Nephron progenitor cell (in vitro differentiated cells): ENCODE measurements at regions not wholly inside any gene's neighbourhood (a gene's known extent, or its start where the extent isn't known, plus 50 kb on each side); places are given as distances from the start of the nearest gene placed in this dataset.
"Not testable (repeated sequence)": the region's sequence is repeated elsewhere in the genome, so short reads cannot be mapped to it uniquely, and the experiment has no call there.

Experiments
- DNase-seq: peaks from one replicate; pipeline ENCODE4 v3.0.0; 2021
- H3K27ac Mint-ChIP-seq: 2 replicates; pipeline ENCODE4 v1.8.0; 2021; ENCODE audit warnings: mild to moderate bottlenecking, moderate library complexity, mixed read lengths
- H3K27me3 Mint-ChIP-seq: 2 replicates; pipeline ENCODE4 v1.8.0; 2021; ENCODE audit warnings: mild to moderate bottlenecking, low read depth, mixed read lengths; ENCODE audit not compliant: poor library complexity
- H3K36me3 Mint-ChIP-seq: 2 replicates; pipeline ENCODE4 v1.8.0; 2021; ENCODE audit warnings: low read depth, mixed read lengths
- H3K4me1 Mint-ChIP-seq: 2 replicates; pipeline ENCODE4 v1.8.0; 2021; ENCODE audit warnings: mixed read lengths
- H3K4me3 Mint-ChIP-seq: 2 replicates; pipeline ENCODE4 v1.8.0; 2021; ENCODE audit warnings: mild to moderate bottlenecking, moderate library complexity, mixed read lengths
- H3K9me3 Mint-ChIP-seq: 2 replicates; pipeline ENCODE4 v1.8.0; 2021; ENCODE audit warnings: mild to moderate bottlenecking, moderate library complexity, mixed read lengths

- not testable (repeated sequence) for H3K27ac Mint-ChIP-seq, H3K27me3 Mint-ChIP-seq, H3K4me3 Mint-ChIP-seq, H3K9me3 Mint-ChIP-seq, H3K4me1 Mint-ChIP-seq, DNase-seq, H3K36me3 Mint-ChIP-seq
These were observed 124.3 kb downstream of the TP53TG3F start for GRCh38 chr16:33583702-33584101.

DNA sequence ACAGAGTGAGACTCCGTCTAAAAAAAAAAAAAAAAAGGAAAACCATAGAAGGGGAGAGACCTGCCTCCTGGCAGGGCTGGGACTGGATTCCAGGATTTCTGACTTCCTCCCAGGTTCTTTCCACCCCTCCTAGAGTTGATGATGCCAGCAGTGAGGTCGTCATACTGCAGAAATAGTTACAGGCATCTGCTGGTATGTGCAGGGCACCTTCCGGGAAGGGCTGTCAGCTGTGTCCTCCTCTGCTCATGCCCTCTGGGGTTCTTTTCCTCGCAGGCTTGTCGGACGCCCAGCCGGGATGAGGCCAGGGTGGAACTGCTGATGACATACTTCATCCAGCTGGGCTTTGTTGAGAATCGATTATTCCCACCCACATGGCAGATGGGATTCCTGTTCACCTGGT lies 129.2 kb downstream of the TP53TG3F start:
- H3K4me3 Mint-ChIP-seq, H3K4me1 Mint-ChIP-seq, H3K27me3 Mint-ChIP-seq, H3K27ac Mint-ChIP-seq, H3K36me3 Mint-ChIP-seq, H3K9me3 Mint-ChIP-seq, DNase-seq: not testable (repeated sequence)

DNA sequence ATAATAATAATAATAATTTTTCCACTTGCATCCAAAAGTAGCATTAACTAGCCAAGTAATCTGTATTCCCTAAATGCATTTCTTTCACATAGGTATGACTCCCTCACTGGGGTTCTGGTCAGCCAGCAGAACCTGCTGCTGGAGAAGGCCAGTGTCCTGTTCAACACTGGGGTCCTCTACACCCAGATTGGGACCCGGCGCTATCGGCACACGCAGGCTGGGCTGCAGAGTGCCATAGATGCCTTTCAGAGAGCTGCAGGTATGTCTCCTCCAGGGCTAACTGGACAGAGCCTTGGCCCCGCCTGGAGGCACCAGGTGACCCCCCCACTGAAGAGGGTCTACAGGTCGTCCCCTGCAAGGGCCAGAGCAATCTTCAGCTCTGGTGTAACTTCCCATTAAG lies 133.9 kb downstream of the TP53TG3F start:
- not testable (repeated sequence) for H3K27ac Mint-ChIP-seq, H3K36me3 Mint-ChIP-seq, H3K9me3 Mint-ChIP-seq

GRCh38 chr16:33595074-33595473 lies 135.7 kb downstream of the TP53TG3F start:
- not testable (repeated sequence) for H3K4me3 Mint-ChIP-seq, H3K9me3 Mint-ChIP-seq, H3K27ac Mint-ChIP-seq, H3K27me3 Mint-ChIP-seq, DNase-seq, H3K4me1 Mint-ChIP-seq, H3K36me3 Mint-ChIP-seq

More for the DNA sequence above, 133.9 kb downstream of the TP53TG3F start:
- H3K27me3 Mint-ChIP-seq, H3K4me3 Mint-ChIP-seq, H3K4me1 Mint-ChIP-seq, DNase-seq: not testable (repeated sequence)

DNA sequence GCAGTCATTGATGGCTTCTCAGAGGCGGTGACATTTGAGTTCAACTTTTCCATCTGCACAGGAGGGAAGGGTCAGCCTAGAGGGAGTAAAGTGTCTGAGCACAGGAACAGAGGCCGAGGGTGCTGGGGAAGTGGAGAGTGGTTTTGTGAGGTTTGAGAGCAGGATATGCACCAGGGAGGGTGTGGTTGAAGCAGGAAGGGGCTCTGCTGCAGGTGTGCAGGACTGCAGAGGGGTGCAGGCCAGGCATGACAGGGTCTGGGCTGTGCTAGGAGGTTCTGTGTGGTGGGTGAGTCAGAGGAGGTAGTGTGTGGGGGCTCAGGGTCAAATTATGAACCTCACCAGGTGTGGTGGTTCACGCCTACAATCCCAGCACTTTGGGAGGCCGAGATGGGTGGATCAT lies 141.6 kb downstream of the TP53TG3F start:
- H3K27me3 Mint-ChIP-seq, DNase-seq, H3K4me1 Mint-ChIP-seq, H3K4me3 Mint-ChIP-seq, H3K36me3 Mint-ChIP-seq, H3K27ac Mint-ChIP-seq, H3K9me3 Mint-ChIP-seq: not testable (repeated sequence)

DNA sequence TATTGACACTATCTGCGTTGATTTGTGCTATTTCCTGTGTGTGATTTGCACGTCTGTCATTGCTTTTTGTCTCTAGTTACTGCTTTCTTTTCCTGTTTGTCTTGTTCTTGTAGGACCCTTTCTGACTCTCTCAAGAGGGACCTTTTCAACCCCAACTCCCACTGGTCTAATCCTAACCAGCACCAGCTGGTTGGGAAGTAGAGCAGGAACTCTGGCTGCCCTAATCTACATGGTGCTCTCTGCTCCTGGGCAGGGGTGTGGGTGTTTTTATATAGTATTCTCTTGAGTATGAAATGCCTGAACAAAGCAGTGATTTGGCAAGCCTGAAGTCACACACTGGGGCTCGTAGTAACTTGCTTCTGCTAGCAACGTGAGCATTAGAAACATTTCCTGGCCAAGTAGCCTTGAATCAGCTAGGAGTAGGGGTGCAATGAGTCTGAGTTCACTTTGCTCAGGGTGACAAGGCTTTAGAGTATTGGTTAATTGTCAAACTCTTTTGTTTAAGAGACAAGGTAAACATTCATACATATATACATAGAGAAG lies 164.2 kb downstream of the TP53TG3F start:
- not testable (repeated sequence) for H3K4me1 Mint-ChIP-seq, DNase-seq, H3K4me3 Mint-ChIP-seq, H3K27ac Mint-ChIP-seq, H3K36me3 Mint-ChIP-seq, H3K27me3 Mint-ChIP-seq
- H3K9me3 Mint-ChIP-seq: peaks cover 27% of the 10 kb centered on the region

- not testable (repeated sequence) for DNase-seq, H3K27me3 Mint-ChIP-seq, H3K36me3 Mint-ChIP-seq, H3K4me3 Mint-ChIP-seq, H3K4me1 Mint-ChIP-seq, H3K27ac Mint-ChIP-seq
- H3K9me3 Mint-ChIP-seq: peaks cover 21% of the 10 kb centered on the region
These were observed 169.5 kb downstream of the TP53TG3F start for GRCh38 chr16:33628895-33629294.

- DNase-seq, H3K4me3 Mint-ChIP-seq, H3K27ac Mint-ChIP-seq, H3K27me3 Mint-ChIP-seq, H3K36me3 Mint-ChIP-seq, H3K4me1 Mint-ChIP-seq: not testable (repeated sequence)
- H3K9me3 Mint-ChIP-seq: peaks cover 22% of the 10 kb centered on the region
These were observed 172.3 kb downstream of the TP53TG3F start for GRCh38 chr16:33631713-33632112.

- not testable (repeated sequence) for H3K36me3 Mint-ChIP-seq, H3K4me3 Mint-ChIP-seq, H3K27ac Mint-ChIP-seq, DNase-seq, H3K4me1 Mint-ChIP-seq, H3K27me3 Mint-ChIP-seq
- H3K9me3 Mint-ChIP-seq: peaks cover 19% of the 10 kb centered on the region
These were observed 174.6 kb downstream of the TP53TG3F start for GRCh38 chr16:33634057-33634456.

GRCh38 chr16:33636760-33637159 lies 177.3 kb downstream of the TP53TG3F start:
- H3K27ac Mint-ChIP-seq, DNase-seq, H3K4me1 Mint-ChIP-seq, H3K36me3 Mint-ChIP-seq, H3K27me3 Mint-ChIP-seq, H3K4me3 Mint-ChIP-seq: not testable (repeated sequence)
- H3K9me3 Mint-ChIP-seq: peaks cover 16% of the 10 kb centered on the region

- not testable (repeated sequence) for H3K4me1 Mint-ChIP-seq, H3K27me3 Mint-ChIP-seq, H3K9me3 Mint-ChIP-seq, DNase-seq, H3K4me3 Mint-ChIP-seq, H3K36me3 Mint-ChIP-seq, H3K27ac Mint-ChIP-seq
These were observed 183.9 kb downstream of the TP53TG3F start for GRCh38 chr16:33643270-33643669.

GRCh38 chr16:33643698-33644381 lies 184.4 kb downstream of the TP53TG3F start:
- not testable (repeated sequence) for H3K27me3 Mint-ChIP-seq, H3K36me3 Mint-ChIP-seq, H3K9me3 Mint-ChIP-seq, H3K4me3 Mint-ChIP-seq, H3K27ac Mint-ChIP-seq, H3K4me1 Mint-ChIP-seq, DNase-seq

DNA sequence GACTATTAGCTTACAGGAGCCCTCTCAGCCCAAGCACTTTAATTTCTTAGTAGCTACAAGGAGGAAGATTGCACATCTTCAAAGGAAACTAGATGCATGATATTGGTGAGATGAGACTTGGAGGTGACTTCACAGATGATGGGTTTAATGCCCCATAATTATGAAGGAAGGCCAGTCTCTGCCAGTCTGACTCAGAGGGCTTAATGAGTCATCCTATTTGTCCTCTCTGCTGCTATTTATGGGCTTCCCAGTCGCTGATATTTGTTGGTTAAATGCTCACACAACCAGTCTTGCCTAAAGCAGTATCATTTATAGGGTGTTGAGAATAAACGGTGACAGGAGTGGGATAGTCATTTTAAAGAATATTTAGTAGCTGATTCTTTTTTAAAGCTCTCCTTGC lies 187.0 kb downstream of the TP53TG3F start:
- not testable (repeated sequence) for DNase-seq, H3K27me3 Mint-ChIP-seq, H3K4me1 Mint-ChIP-seq, H3K27ac Mint-ChIP-seq, H3K4me3 Mint-ChIP-seq, H3K9me3 Mint-ChIP-seq, H3K36me3 Mint-ChIP-seq

GRCh38 chr16:33655756-33656155 lies 196.3 kb downstream of the TP53TG3F start:
- not testable (repeated sequence) for H3K27me3 Mint-ChIP-seq, H3K36me3 Mint-ChIP-seq, H3K9me3 Mint-ChIP-seq

DNA sequence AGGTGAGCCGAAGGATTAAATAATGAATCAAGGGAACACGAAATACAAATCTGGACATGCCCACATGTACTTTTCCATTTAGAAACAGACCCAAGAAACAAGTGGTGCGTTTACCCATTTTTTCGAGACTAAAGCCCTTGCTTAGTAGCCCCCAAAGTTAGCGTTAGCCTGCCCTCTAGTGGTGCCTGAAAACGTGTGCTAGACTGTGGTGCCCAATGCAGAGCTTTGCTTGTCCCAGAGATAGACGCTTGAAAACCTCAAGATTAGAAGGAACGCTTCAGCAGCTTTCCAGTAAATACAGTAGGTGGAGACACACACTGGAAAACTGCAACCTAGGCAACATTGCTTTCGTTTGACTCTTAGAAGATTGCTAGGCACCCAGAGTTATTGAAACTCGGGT lies 197.0 kb downstream of the TP53TG3F start:
- not testable (repeated sequence) for H3K27me3 Mint-ChIP-seq, H3K9me3 Mint-ChIP-seq, H3K36me3 Mint-ChIP-seq, H3K27ac Mint-ChIP-seq, H3K4me3 Mint-ChIP-seq, DNase-seq, H3K4me1 Mint-ChIP-seq

More at GRCh38 chr16:33655756-33656155, 196.3 kb downstream of the TP53TG3F start:
- not testable (repeated sequence) for H3K4me3 Mint-ChIP-seq, H3K27ac Mint-ChIP-seq, H3K4me1 Mint-ChIP-seq, DNase-seq
